Keratinocyte (primary cell): ENCODE measurements at regions not wholly inside any gene's neighbourhood (a gene's known extent, or its start where the extent isn't known, plus 50 kb on each side); places are given as distances from the start of the nearest gene placed in this dataset.

Source experiments
- DNase-seq: peaks from one replicate; pipeline ENCODE4 v3.0.0-alpha.2; 2011; ENCODE audit warnings: low read depth, missing footprints, low spot score
- FAIRE-seq: peaks from 2 replicates; lab custom pipeline; 2011; peaks lifted over from hg19 to GRCh38; lab: Jason Lieb, UNC
- H2AFZ ChIP-seq: 2 replicates; pipeline ENCODE4 v1.6.0; 2012; ENCODE audit warnings: low read length, control low read depth, inconsistent platforms; ENCODE audit not compliant: control insufficient read depth
- H3K27ac ChIP-seq: 2 replicates; pipeline ENCODE4 v1.5.1; 2011; ENCODE audit warnings: low read length; ENCODE audit not compliant: control insufficient read depth, insufficient read depth
- H3K27me3 ChIP-seq: 3 replicates; pipeline ENCODE4 v1.6.0; 2011; ENCODE audit warnings: low read length; ENCODE audit not compliant: control insufficient read depth, insufficient read depth; ENCODE audit errors: extremely low read depth
- H3K36me3 ChIP-seq, 2 experiments: 2 replicates in 1 of 2; 3 replicates in 1 of 2; pipeline ENCODE4 v1.5.1; 2011; ENCODE audit warnings: low read length in 2 of 2, mild to moderate bottlenecking in 1 of 2; ENCODE audit not compliant: control insufficient read depth in 2 of 2, insufficient read depth in 2 of 2; ENCODE audit errors: extremely low read depth in 1 of 2
- H3K4me1 ChIP-seq: 3 replicates; pipeline ENCODE4 v1.5.1; 2011; ENCODE audit warnings: low read length; ENCODE audit not compliant: control insufficient read depth, insufficient read depth; ENCODE audit errors: extremely low read depth
- H3K4me2 ChIP-seq: 3 replicates; pipeline ENCODE4 v1.6.0; 2011; ENCODE audit warnings: low read depth, low read length; ENCODE audit not compliant: control insufficient read depth, insufficient read depth; ENCODE audit errors: extremely low read depth
- H3K4me3 ChIP-seq, 3 experiments: fragments of 200-600 bp in 1 of 3; sonication (generic) in 1 of 3; 2 replicates in 2 of 3; 3 replicates in 1 of 3; pipeline ENCODE4 v1.5.1; 2011 to 2016; ENCODE audit warnings: low read length in 3 of 3, mild to moderate bottlenecking in 3 of 3, control low read depth in 2 of 3, inconsistent platforms in 1 of 3, low read depth in 1 of 3, mixed read lengths in 1 of 3, mixed run types in 1 of 3, moderate library complexity in 1 of 3; ENCODE audit not compliant: control insufficient read depth in 2 of 3, insufficient read depth in 2 of 3; ENCODE audit errors: extremely low read depth in 1 of 3
- H3K79me2 ChIP-seq: 2 replicates; pipeline ENCODE4 v1.6.0; 2012; ENCODE audit warnings: low read length; ENCODE audit not compliant: control insufficient read depth, insufficient read depth
- H3K9ac ChIP-seq: 3 replicates; pipeline ENCODE4 v1.6.0; 2011; ENCODE audit warnings: low read length; ENCODE audit not compliant: control insufficient read depth, insufficient read depth; ENCODE audit errors: extremely low read depth
- H3K9me1 ChIP-seq: 3 replicates; pipeline ENCODE4 v1.6.0; 2011; ENCODE audit warnings: low read length; ENCODE audit not compliant: control insufficient read depth, insufficient read depth; ENCODE audit errors: extremely low read depth
- H3K9me3 ChIP-seq: 2 replicates; pipeline ENCODE4 v1.5.1; 2012; ENCODE audit warnings: low read depth, low read length; ENCODE audit not compliant: control insufficient read depth
- H4K20me1 ChIP-seq: 3 replicates; pipeline ENCODE4 v1.6.0; 2011; ENCODE audit warnings: low read length; ENCODE audit not compliant: control insufficient read depth, insufficient read depth; ENCODE audit errors: extremely low read depth
- CTCF ChIP-seq, 3 experiments: IDR thresholded peaks in 1 of 3; conservative IDR thresholded peaks in 1 of 3; optimal IDR thresholded peaks in 1 of 3; 2 replicates in 2 of 3; 3 replicates in 1 of 3; pipeline versions ENCODE3 to v1.5.1; 2011; ENCODE audit warnings: low read length in 3 of 3, mild to moderate bottlenecking in 3 of 3, moderate library complexity in 2 of 3, control low read depth in 1 of 3, inconsistent platforms in 1 of 3; ENCODE audit not compliant: insufficient read depth in 2 of 3; ENCODE audit errors: extremely low read depth in 1 of 3
- EZH2 ChIP-seq: IDR thresholded peaks from one replicate; pipeline ENCODE4 v1.6.1; 2012; ENCODE audit warnings: inconsistent platforms, mild to moderate bottlenecking, low read length, moderate library complexity
- dilution Hi-C: fragments of 300-500 bp; cut with MboI; formaldehyde crosslinking; loops from one replicate; pipeline ENCODE4 v1.7.0; 2020; ENCODE audit warnings: low sequenced_read_pairs; ENCODE audit not compliant: extremely low pct_ligation_motif_present

GRCh38 chr14:85732031-85732430 lies 202.1 kb downstream of the FLRT2 start:
- Histone ChIP-seq H3K9me3 (no peaks in the 10 kb centered on the region), H3K9me1 (no peaks in the 10 kb centered on the region), H2AFZ (no peak overlapping the region), H3K36me3 (no peaks in the 10 kb centered on the region), H4K20me1 (no peaks in the 10 kb centered on the region), H3K4me3 (no peak overlapping the region), H3K4me2 (no peak overlapping the region), H3K79me2 (no peaks in the 10 kb centered on the region), H3K9ac (no peak overlapping the region), H3K27ac (no peak overlapping the region), H3K4me1 (no peaks in the 10 kb centered on the region), H3K27me3 (no peaks in the 10 kb centered on the region)
- TF ChIP-seq EZH2 (no peak), CTCF (optimal IDR thresholded peaks at IDR 0.05 in 1 of 3, IDR thresholded peaks at IDR 0.05 in 1 of 3, conservative IDR thresholded peaks at IDR 0.05 in 1 of 3; ENCODE audit: extremely low read depth in 1 of 3, insufficient read depth in 2 of 3, low read length in 3 of 3) (no peak)
- no peak for FAIRE-seq
- dilution Hi-C loops, result no loop called here
- DNase-seq, result no peak

DNA sequence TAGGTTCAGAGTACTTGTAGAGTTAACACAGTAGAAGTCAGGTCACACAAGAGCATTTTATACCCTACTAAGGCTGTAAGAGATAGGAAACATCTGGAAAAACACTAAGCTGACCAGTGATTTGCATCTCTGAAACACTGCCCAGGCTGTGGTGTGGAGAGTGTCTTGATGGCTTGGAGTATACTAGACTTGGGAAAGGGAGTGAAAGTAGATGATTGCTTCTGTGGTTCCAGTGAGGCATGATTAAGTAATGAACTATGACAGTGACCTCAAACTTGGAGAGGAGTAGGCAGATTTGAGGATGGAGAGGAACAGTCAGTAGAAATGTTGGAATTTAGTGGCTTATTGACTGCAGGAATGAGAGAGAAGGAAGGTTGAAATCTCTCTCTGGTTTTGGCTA lies 201.2 kb downstream of the FLRT2 start:
- no peak for FAIRE-seq
- no peaks in the 10 kb centered on the region for H3K4me1 ChIP-seq
- H3K9me3 ChIP-seq, result no peaks in the 10 kb centered on the region
- H3K36me3 ChIP-seq, result no peaks in the 10 kb centered on the region
- H3K27me3 ChIP-seq, result no peaks in the 10 kb centered on the region
- dilution Hi-C loops, result no loop called here
- no peak for DNase-seq
- no peak overlapping the region for H3K9ac ChIP-seq
- H3K9me1 ChIP-seq, result no peaks in the 10 kb centered on the region
- H4K20me1 ChIP-seq, result no peaks in the 10 kb centered on the region
- TF ChIP-seq CTCF (optimal IDR thresholded peaks at IDR 0.05 in 1 of 3, IDR thresholded peaks at IDR 0.05 in 1 of 3, conservative IDR thresholded peaks at IDR 0.05 in 1 of 3; ENCODE audit: extremely low read depth in 1 of 3, insufficient read depth in 2 of 3, low read length in 3 of 3) (no peak), EZH2 (no peak)
- H3K27ac ChIP-seq, result no peak overlapping the region
- H2AFZ ChIP-seq, result no peak overlapping the region
- no peak overlapping the region for H3K4me3 ChIP-seq
- H3K4me2 ChIP-seq, result no peak overlapping the region
- H3K79me2 ChIP-seq, result no peaks in the 10 kb centered on the region
